ENCODE measurements at regions not wholly inside any gene's neighbourhood (a gene's known extent, or its start where the extent isn't known, plus 50 kb on each side); places are given as distances from the start of the nearest gene placed in this dataset.
"Not testable (repeated sequence)": the region's sequence is repeated elsewhere in the genome, so short reads cannot be mapped to it uniquely, and the experiment has no call there.

DNA sequence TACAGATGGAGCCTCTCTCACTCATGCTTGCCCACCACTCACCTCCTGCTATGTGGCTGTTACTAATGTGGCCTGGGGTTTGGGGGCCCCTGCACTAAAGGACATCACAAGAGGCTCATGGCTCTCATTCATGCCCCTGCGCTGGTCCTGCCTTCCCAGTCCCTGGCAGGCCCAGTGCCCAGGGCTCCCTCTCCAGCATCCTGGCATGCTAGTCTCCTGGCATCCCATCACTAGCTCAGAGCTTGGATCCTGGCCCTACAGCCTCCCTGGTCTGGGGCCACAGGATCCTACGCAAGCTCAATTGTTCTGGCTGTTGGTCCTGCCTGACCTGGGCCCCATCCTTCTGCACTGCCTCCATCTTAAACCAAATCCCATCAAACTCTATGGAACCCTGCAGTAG is 685.4 kb downstream of the PTPRU start:
- DNase-seq, result no peak
- intact Hi-C loops (cut with DNase I; ENCODE audit: low total_unique reads), result no loop called here
- Histone ChIP-seq H3K9me3 (no peaks in the 10 kb centered on the region), H3K36me3 (no peaks in the 10 kb centered on the region), H3K4me3 (no peak overlapping the region), H3K27ac (no peak overlapping the region), H3K4me1 (no peaks in the 10 kb centered on the region), H3K27me3 (no peaks in the 10 kb centered on the region)
- in situ Hi-C loops (cut with MboI; ENCODE audit: low sequenced_read_pairs in 4 of 4), result no loop called here
- no peak for ATAC-seq
- TF ChIP-seq POLR2A (IDR thresholded peaks at IDR 0.05) (no peak), CTCF (IDR thresholded peaks at IDR 0.05 in 4 of 5, conservative IDR thresholded peaks at IDR 0.05 in 1 of 5) (no peak)

GRCh38 chr1:29920784-29921183 is 684.5 kb downstream of the PTPRU start:
- H3K4me3 ChIP-seq, result no peak overlapping the region
- no peaks in the 10 kb centered on the region for H3K9me3 ChIP-seq
- H3K27me3 ChIP-seq, result no peaks in the 10 kb centered on the region
- H3K36me3 ChIP-seq, result no peaks in the 10 kb centered on the region
- TF ChIP-seq POLR2A (IDR thresholded peaks at IDR 0.05), result no peak
- TF ChIP-seq CTCF (IDR thresholded peaks at IDR 0.05 in 4 of 5, conservative IDR thresholded peaks at IDR 0.05 in 1 of 5), result no peak
- ATAC-seq (no peak), DNase-seq (no peak)
- in situ Hi-C loops (cut with MboI; ENCODE audit: low sequenced_read_pairs in 4 of 4) (no loop called here), intact Hi-C loops (cut with DNase I; ENCODE audit: low total_unique reads) (no loop called here)
- H3K27ac ChIP-seq, result no peak overlapping the region
- no peaks in the 10 kb centered on the region for H3K4me1 ChIP-seq

DNA sequence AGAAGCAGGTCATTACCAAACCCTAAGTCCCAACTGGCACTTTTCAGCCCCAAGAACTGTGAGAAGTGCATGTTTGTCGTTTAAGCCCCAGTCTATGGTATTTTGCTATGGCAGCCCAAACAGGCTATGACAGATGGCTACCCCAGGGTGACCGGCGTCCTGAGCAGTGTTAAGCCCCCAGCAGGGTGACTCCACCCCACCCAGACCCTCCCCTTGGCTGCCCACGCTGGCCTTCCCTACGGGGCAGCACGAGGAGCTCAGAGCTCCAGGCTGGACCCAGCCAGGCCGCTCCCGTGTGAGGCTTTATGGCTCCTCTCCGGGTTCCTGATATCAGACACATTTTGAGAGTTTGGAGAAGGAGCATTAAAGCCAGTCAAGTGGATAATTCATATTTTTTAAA is 684.0 kb downstream of the PTPRU start:
- no peak for TF ChIP-seq CTCF (IDR thresholded peaks at IDR 0.05 in 4 of 5, conservative IDR thresholded peaks at IDR 0.05 in 1 of 5)
- no peak for TF ChIP-seq POLR2A (IDR thresholded peaks at IDR 0.05)
- intact Hi-C loops (cut with DNase I; ENCODE audit: low total_unique reads), result no loop called here
- Histone ChIP-seq H3K4me3 (no peak overlapping the region), H3K27me3 (no peaks in the 10 kb centered on the region), H3K27ac (no peak overlapping the region), H3K4me1 (no peaks in the 10 kb centered on the region), H3K9me3 (no peaks in the 10 kb centered on the region), H3K36me3 (no peaks in the 10 kb centered on the region)
- in situ Hi-C loops (cut with MboI; ENCODE audit: low sequenced_read_pairs in 4 of 4), result no loop called here
- DNase-seq (no peak), ATAC-seq (no peak)

- H3K27ac ChIP-seq; H3K4me3 ChIP-seq; in situ Hi-C loops (cut with MboI; ENCODE audit: low sequenced_read_pairs in 4 of 4); DNase-seq; H3K9me3 ChIP-seq; intact Hi-C loops (cut with DNase I; ENCODE audit: low total_unique reads); H3K4me1 ChIP-seq; ATAC-seq; H3K36me3 ChIP-seq; H3K27me3 ChIP-seq: not testable (repeated sequence)
These were observed 682.7 kb downstream of the PTPRU start for GRCh38 chr1:29919041-29919440.

GRCh38 chr1:29916656-29917369 is 680.5 kb downstream of the PTPRU start:
- Histone ChIP-seq H3K4me1 (no peaks in the 10 kb centered on the region), H3K27ac (no peak overlapping the region), H3K27me3 (peaks cover 0 to 7% (median 2%) of the 10 kb centered on the region in 3 donors), H3K4me3 (no peak overlapping the region), H3K9me3 (no peaks in the 10 kb centered on the region), H3K36me3 (no peaks in the 10 kb centered on the region)
- no peak for TF ChIP-seq CTCF (IDR thresholded peaks at IDR 0.05 in 4 of 5, conservative IDR thresholded peaks at IDR 0.05 in 1 of 5)
- no peak for TF ChIP-seq POLR2A (IDR thresholded peaks at IDR 0.05)
- in situ Hi-C loops (cut with MboI; ENCODE audit: low sequenced_read_pairs in 4 of 4), result no loop called here
- ATAC-seq, result no peak
- intact Hi-C loops (cut with DNase I; ENCODE audit: low total_unique reads), result no loop called here
- DNase-seq, result no peak

Measured in gastrocnemius medialis (tissue), 4 donors.